ENCODE measurements at regions not wholly inside any gene's neighbourhood (a gene's known extent, or its start where the extent isn't known, plus 50 kb on each side); places are given as distances from the start of the nearest gene placed in this dataset.

DNA sequence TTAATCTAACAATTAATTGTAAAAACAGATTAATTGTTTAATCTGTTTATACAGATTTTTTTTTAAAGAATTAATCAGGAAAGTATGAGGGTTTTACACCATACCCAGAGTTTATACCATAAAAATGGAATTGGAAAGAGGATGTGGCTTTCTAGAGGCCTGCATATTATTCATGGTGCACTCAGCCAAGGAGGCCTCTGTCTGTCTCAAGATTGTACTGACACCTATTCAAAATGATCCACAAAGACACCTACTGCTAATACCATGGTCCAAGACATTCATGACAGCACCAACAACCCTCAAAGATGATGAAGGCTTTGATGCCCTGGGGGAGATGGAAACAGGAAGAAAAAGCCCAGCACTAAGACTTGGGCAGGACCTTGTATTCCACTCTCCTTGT is 58.1 kb upstream of the MAST4 start:
- no peak overlapping the region for H2BK12ac ChIP-seq (ENCODE audit: low read depth, low read length)
- H2BK120ac ChIP-seq (replicated peaks; ENCODE audit: low read depth, low read length): no peak overlapping the region
- H3K4me3 ChIP-seq (ENCODE audit: extremely low read depth in 1 of 4, insufficient read depth in 2 of 4, low read depth in 3 of 4, low read length in 4 of 4): no peak overlapping the region
- TF ChIP-seq KDM4A (IDR thresholded peaks at IDR 0.05; ENCODE audit: low read depth, low read length, severe bottlenecking) (no peak), CBX5 (IDR thresholded peaks at IDR 0.05; ENCODE audit: low read depth, low read length) (no peak), KDM1A (IDR thresholded peaks at IDR 0.05; ENCODE audit: borderline replicate concordance, low read length) (no peak), HDAC6 (IDR thresholded peaks at IDR 0.05; ENCODE audit: low read depth, low read length) (no peak)
- no peak overlapping the region for H3K56ac ChIP-seq (replicated peaks; ENCODE audit: insufficient read length, low read depth, low read length)
- no peaks in the 10 kb centered on the region for H3K23me2 ChIP-seq (ENCODE audit: low read depth, low read length)
- no peak overlapping the region for H3K14ac ChIP-seq (ENCODE audit: insufficient read length)
- no peak overlapping the region for H2AK5ac ChIP-seq (ENCODE audit: low read depth, low read length)
- no peaks in the 10 kb centered on the region for H3K79me2 ChIP-seq (ENCODE audit: control insufficient read depth in 1 of 2, insufficient read depth in 2 of 2, low read length in 2 of 2)
- H4K5ac ChIP-seq (ENCODE audit: insufficient read length, low read depth, low read length): no peak overlapping the region
- ChIA-PET POLR2A (ENCODE audit: partially characterized antibody) (no interaction called here), CTCF (ENCODE audit: partially characterized antibody) (no interaction called here)
- no peak for DNase-seq (ENCODE audit: low read depth in 1 of 2, low spot score in 2 of 2)
- no peak overlapping the region for H3K27ac ChIP-seq (ENCODE audit: low read depth, low read length)
- no peak overlapping the region for H2BK15ac ChIP-seq (ENCODE audit: low read length)
- no peak overlapping the region for H2BK5ac ChIP-seq (ENCODE audit: low read depth, low read length)
- H3K4me2 ChIP-seq (ENCODE audit: insufficient read depth in 1 of 2, low read depth in 2 of 2, low read length in 2 of 2): no peak overlapping the region
- H3K9ac ChIP-seq (replicated peaks in 1 of 4; ENCODE audit: extremely low read depth in 1 of 4, low read depth in 3 of 4, low read length in 3 of 4): no peak overlapping the region
- H4K20me1 ChIP-seq (replicated peaks in 1 of 2; ENCODE audit: control insufficient read depth in 1 of 2, insufficient read depth in 2 of 2, low read length in 2 of 2): no peaks in the 10 kb centered on the region
- H2AFZ ChIP-seq (ENCODE audit: low read length): no peak overlapping the region
- no peak overlapping the region for H3K4ac ChIP-seq (replicated peaks; ENCODE audit: insufficient read length, low read depth, low read length)
- no peak overlapping the region for H4K91ac ChIP-seq (replicated peaks; ENCODE audit: insufficient read length, low read length)
- H3K4me1 ChIP-seq (replicated peaks in 1 of 4; ENCODE audit: control insufficient read depth in 3 of 4, insufficient read depth in 4 of 4, low read length in 3 of 4): no peaks in the 10 kb centered on the region
- no peaks in the 10 kb centered on the region for H3K9me3 ChIP-seq (ENCODE audit: insufficient read depth in 2 of 2, low read depth in 1 of 2, low read length in 1 of 2)
- H3K27me3 ChIP-seq (replicated peaks in 1 of 4; ENCODE audit: control insufficient read depth in 3 of 4, extremely low read depth in 1 of 4, insufficient read depth in 3 of 4, low read length in 3 of 4): no peaks in the 10 kb centered on the region
- H3K79me1 ChIP-seq (ENCODE audit: low read depth, low read length): no peaks in the 10 kb centered on the region
- H2BK20ac ChIP-seq (ENCODE audit: low read length): no peak overlapping the region
- H3K23ac ChIP-seq (ENCODE audit: insufficient read length): no peak overlapping the region
- no peak for FAIRE-seq
- H4K8ac ChIP-seq (ENCODE audit: extremely low read depth, insufficient read depth, low read length): no peak overlapping the region
- no peak overlapping the region for H3K18ac ChIP-seq (ENCODE audit: extremely low read depth, low read length)
- H3K36me3 ChIP-seq (ENCODE audit: control insufficient read depth in 2 of 4, insufficient read depth in 4 of 4, low read length in 3 of 4): no peaks in the 10 kb centered on the region
